SH-SY5Y (cell line): ENCODE measurements at regions not wholly inside any gene's neighbourhood (a gene's known extent, or its start where the extent isn't known, plus 50 kb on each side); places are given as distances from the start of the nearest gene placed in this dataset.

ENCODE experiments used
- GATA2 ChIP-seq: IDR thresholded peaks from 2 replicates; pipeline ENCODE4 v1.6.1; 2011; ENCODE audit warnings: mild to moderate bottlenecking, low read depth, low read length
- GATA3 ChIP-seq: IDR thresholded peaks from 2 replicates; pipeline ENCODE4 v1.6.1; 2011; ENCODE audit warnings: low read depth, mild to moderate bottlenecking, low read length, moderate library complexity

DNA sequence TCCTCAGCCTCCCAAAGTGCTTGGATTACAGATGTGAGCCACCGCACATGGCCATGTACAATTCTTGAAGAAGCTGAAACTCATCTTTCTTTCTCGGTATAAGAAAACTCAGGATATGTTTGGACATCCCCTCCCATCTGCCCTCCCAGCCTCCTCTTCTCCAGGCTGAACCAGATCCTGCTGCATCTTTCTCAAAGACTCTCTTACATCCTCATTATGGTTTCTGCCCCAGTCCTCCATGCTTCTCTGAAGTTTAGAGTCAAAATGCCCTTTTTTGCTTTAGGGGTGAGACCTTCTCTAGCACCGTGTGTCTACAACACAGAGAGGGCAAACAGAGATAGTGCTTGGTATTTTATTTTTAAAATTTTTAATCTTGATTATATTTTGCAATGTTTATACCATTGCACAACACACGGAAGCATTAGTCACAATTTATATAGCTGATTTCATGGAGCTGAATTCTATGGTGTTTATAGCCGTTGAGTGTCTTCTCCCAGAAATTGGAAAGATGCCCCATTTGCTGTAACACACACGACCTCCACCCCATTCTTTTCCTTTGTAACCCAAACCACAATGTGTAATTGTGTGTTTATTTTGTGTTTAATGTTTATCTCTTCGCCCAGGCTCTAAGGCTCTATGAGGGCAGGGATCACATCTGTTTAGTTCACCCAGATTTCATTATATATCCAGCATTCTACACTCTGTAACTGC, 206.0 kb upstream of the TNP1 start:
- TF ChIP-seq GATA2 = no peak
- TF ChIP-seq GATA3 = no peak
